BE2C (cell line): ENCODE measurements at regions not wholly inside any gene's neighbourhood (a gene's known extent, or its start where the extent isn't known, plus 50 kb on each side); places are given as distances from the start of the nearest gene placed in this dataset.

Source experiments
- DNase-seq: peaks from one replicate; pipeline ENCODE4 v3.0.0-alpha.2; 2020
- H3K27me3 ChIP-seq: fragments of 250-450 bp; sonication (Bioruptor Pico); 2 replicates; pipeline ENCODE4 v1.5.1; 2020; ENCODE audit warnings: mild to moderate bottlenecking
- H3K36me3 ChIP-seq: fragments of 250-450 bp; sonication (Bioruptor Pico); 2 replicates; pipeline ENCODE4 v1.5.1; 2020; ENCODE audit warnings: mild to moderate bottlenecking
- H3K4me1 ChIP-seq: fragments of 250-450 bp; sonication (Bioruptor Pico); 2 replicates; pipeline ENCODE4 v1.5.1; 2020
- H3K4me3 ChIP-seq: 2 replicates; pipeline ENCODE4 v1.5.1; 2011; ENCODE audit warnings: low read depth, low read length
- H3K9me3 ChIP-seq: fragments of 250-450 bp; sonication (Bioruptor Pico); 2 replicates; pipeline ENCODE4 v1.5.1; 2020
- TF ChIP-seq, protein P1 (sequence below): IDR thresholded peaks from 2 replicates; pipeline ENCODE4 v1.5.1; 2012; ENCODE audit warnings: mild to moderate bottlenecking, low read depth, low read length

DNA sequence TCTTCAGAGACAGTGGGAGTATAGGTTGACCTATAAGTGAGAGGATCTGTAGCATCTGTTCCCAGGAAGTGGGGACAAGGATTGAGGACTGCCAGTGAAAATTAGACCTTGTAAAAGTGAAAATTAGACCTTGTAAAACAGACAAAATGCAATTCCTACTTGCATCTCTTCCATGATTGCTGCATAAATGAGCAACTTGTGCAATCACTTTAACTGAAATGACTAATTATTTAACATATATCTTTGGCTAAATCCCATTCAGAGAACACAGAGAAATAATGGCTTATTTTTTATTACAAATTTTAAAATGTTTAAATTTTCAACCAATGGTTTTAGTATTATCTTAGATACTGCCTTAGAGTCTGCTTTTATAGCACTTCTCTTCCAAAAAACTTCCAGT, 67.2 kb upstream of the NABP1 start:
- DNase-seq: no peak

DNA sequence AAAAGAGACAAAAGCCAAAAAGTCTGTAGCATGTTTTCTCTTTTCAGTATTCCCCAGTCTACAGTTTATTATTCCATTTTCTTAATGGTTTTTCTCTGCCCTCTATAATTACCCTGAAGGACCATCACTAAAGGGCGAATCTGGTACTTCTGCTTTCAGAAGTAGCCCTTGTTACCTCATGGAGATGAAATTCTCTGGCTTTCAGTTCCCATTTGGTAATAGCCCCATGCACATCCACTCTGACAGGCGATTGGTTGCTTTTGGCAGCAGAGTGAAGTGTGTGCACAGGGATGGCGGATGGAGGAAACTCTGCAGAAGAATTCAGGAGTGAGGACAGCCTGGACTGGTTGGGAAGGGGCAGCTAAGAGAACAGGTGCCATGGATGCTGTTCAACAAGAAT, 66.3 kb upstream of the NABP1 start:
- Histone ChIP-seq H3K4me3 (no peak overlapping the region), H3K36me3 (no peaks in the 10 kb centered on the region), H3K9me3 (no peaks in the 10 kb centered on the region), H3K27me3 (no peaks in the 10 kb centered on the region), H3K4me1 (no peaks in the 10 kb centered on the region)
- no peak for DNase-seq
- TF ChIP-seq, protein P1, sequence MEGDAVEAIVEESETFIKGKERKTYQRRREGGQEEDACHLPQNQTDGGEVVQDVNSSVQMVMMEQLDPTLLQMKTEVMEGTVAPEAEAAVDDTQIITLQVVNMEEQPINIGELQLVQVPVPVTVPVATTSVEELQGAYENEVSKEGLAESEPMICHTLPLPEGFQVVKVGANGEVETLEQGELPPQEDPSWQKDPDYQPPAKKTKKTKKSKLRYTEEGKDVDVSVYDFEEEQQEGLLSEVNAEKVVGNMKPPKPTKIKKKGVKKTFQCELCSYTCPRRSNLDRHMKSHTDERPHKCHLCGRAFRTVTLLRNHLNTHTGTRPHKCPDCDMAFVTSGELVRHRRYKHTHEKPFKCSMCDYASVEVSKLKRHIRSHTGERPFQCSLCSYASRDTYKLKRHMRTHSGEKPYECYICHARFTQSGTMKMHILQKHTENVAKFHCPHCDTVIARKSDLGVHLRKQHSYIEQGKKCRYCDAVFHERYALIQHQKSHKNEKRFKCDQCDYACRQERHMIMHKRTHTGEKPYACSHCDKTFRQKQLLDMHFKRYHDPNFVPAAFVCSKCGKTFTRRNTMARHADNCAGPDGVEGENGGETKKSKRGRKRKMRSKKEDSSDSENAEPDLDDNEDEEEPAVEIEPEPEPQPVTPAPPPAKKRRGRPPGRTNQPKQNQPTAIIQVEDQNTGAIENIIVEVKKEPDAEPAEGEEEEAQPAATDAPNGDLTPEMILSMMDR: no peak

More for the DNA sequence above, 67.2 kb upstream of the NABP1 start:
- no peaks in the 10 kb centered on the region for H3K36me3 ChIP-seq
- H3K9me3 ChIP-seq: no peaks in the 10 kb centered on the region
- TF ChIP-seq, protein P1: no peak
- H3K27me3 ChIP-seq: no peaks in the 10 kb centered on the region
- H3K4me1 ChIP-seq: no peaks in the 10 kb centered on the region
- no peak overlapping the region for H3K4me3 ChIP-seq

DNA sequence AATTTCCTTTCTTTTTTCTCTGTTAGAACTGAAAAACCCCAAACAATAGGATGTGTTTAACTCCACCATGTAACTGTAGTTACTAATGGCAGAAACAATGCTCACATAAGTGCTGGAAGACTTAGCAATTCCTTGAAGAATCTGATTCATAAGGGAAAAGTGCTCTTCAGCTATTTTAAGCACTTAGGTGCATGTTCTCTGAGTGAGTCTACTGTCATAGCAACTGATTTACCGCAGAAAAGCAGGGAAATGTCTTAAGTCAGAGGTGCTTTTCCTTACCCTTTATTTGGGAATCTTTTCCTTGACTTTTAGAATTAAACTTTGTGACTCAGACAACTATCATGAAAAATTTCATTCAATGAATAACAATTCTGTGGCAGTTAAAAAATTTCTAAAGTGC, 65.4 kb upstream of the NABP1 start:
- TF ChIP-seq, protein P1: no peak

DNA sequence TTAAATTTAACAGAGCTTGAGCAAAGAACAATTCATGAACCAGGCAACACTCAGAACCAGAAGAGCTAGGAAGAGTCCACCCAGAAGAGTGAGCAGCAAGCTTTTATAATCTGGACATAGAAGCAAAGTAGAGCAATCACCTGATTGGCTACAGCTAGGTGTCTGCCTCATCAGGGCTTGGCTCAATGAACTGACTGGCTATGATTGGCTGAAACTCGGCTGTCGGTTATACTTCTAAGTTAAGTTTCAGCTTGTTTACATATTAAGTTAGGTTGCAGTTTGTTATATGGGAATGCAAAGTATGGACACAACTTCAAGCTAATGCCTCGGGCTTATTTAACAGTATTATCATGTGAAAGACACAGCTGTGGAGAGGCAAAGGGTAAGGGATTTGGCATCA, 63.2 kb upstream of the NABP1 start:
- Histone ChIP-seq H3K27me3 (no peaks in the 10 kb centered on the region), H3K4me3 (no peak overlapping the region), H3K4me1 (no peaks in the 10 kb centered on the region), H3K36me3 (no peaks in the 10 kb centered on the region), H3K9me3 (no peaks in the 10 kb centered on the region)
- no peak for DNase-seq
- TF ChIP-seq, protein P1: no peak

More for the DNA sequence above, 65.4 kb upstream of the NABP1 start:
- H3K9me3 ChIP-seq: no peaks in the 10 kb centered on the region
- no peaks in the 10 kb centered on the region for H3K27me3 ChIP-seq
- no peak overlapping the region for H3K4me3 ChIP-seq
- H3K4me1 ChIP-seq: no peaks in the 10 kb centered on the region
- no peak for DNase-seq
- no peaks in the 10 kb centered on the region for H3K36me3 ChIP-seq

DNA sequence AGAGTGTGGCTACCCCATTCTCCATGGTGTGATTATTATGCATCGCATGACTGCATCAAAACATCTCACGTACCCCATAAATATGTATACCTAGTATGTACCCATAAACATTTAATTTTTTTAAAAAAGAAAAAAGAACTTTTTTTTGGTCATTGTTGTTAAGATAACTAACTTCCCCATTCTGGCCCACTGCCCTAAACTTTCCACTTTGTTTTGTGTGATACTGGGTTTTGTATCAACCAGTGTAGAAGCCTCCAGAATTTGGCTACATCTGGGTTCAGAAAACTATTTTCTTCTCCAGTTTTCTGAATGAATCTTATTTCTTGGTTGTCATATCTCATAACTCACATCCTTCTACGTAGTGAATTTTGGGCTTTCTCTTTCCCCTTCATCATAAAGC, 62.3 kb upstream of the NABP1 start:
- Histone ChIP-seq H3K4me3 (no peak overlapping the region), H3K27me3 (no peaks in the 10 kb centered on the region), H3K4me1 (no peaks in the 10 kb centered on the region), H3K9me3 (no peaks in the 10 kb centered on the region), H3K36me3 (no peaks in the 10 kb centered on the region)
- TF ChIP-seq, protein P1: no peak
- DNase-seq: no peak

DNA sequence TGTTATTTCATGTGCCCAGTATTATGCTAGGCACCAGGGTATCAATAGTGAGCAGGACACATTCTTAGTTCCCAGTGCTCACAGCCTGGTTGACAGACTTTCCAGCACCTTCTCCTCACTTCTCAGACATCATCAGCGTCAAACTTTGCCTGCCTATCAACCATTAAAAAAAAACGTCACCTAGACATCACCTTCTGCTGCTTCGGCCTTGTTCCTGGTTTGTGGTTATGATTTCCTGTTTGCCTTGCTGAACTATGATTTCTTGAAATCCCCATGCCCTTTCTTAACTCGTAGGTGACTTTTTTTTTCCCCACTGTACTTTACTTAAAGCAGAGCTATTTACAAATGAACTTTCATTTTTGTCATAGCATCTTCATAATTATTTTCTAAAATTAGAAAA, 60.4 kb upstream of the NABP1 start:
- DNase-seq: no peak
- TF ChIP-seq, protein P1: no peak
- Histone ChIP-seq H3K4me3 (no peak overlapping the region), H3K27me3 (no peaks in the 10 kb centered on the region), H3K4me1 (no peaks in the 10 kb centered on the region), H3K36me3 (no peaks in the 10 kb centered on the region), H3K9me3 (no peaks in the 10 kb centered on the region)
